ENCODE measurements at regions not wholly inside any gene's neighbourhood (a gene's known extent, or its start where the extent isn't known, plus 50 kb on each side); places are given as distances from the start of the nearest gene placed in this dataset.

DNA sequence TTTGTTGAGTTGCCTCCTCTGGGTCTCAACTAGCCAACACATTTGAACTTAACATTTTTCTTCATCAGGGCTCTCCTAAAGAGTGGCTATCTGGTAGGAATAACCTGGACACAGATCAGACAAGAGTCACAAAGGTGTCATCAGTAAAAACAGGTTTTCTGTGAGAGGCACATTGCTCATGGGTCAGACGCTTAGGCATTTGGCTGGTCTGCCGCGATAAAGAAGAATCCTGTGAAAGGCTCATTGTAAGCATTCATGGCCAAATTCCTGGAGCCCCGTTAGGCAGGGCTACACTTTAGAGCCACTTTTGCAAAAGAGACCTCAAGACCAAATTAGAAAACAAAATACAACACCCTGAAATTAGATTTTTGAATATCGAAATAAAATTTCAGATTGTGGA lies 64.2 kb upstream of the PDE4B start:
- Histone ChIP-seq H2AFZ (ENCODE audit: low read length) (no peak overlapping the region), H4K20me1 (ENCODE audit: insufficient read depth, low read length) (no peaks in the 10 kb centered on the region), H3K4me3 (ENCODE audit: low read depth, low read length, poor library complexity, severe bottlenecking) (no peak overlapping the region), H3K4me1 (ENCODE audit: insufficient read depth, low read length, severe bottlenecking) (no peaks in the 10 kb centered on the region), H3K9me2 (ENCODE audit: low read depth, low read length) (no peaks in the 10 kb centered on the region), H3K9ac (ENCODE audit: low read length) (no peak overlapping the region), H3K79me2 (ENCODE audit: insufficient read depth, low read length) (no peaks in the 10 kb centered on the region), H3F3A (ENCODE audit: insufficient read depth, low read length) (no peaks in the 10 kb centered on the region), H3K4me2 (ENCODE audit: low read length) (no peak overlapping the region), H3K27ac (ENCODE audit: low read depth, low read length, poor library complexity, severe bottlenecking) (no peak overlapping the region), H3K27me3 (ENCODE audit: insufficient read depth, low read length) (no peaks in the 10 kb centered on the region), H3K36me3 (ENCODE audit: insufficient read depth, low read length) (no peaks in the 10 kb centered on the region), H3K9me3 (ENCODE audit: low read length) (no peaks in the 10 kb centered on the region)
- TF ChIP-seq EZH2 (IDR thresholded peaks at IDR 0.05; ENCODE audit: borderline replicate concordance, low read length): no peak
- TF ChIP-seq, protein P1, sequence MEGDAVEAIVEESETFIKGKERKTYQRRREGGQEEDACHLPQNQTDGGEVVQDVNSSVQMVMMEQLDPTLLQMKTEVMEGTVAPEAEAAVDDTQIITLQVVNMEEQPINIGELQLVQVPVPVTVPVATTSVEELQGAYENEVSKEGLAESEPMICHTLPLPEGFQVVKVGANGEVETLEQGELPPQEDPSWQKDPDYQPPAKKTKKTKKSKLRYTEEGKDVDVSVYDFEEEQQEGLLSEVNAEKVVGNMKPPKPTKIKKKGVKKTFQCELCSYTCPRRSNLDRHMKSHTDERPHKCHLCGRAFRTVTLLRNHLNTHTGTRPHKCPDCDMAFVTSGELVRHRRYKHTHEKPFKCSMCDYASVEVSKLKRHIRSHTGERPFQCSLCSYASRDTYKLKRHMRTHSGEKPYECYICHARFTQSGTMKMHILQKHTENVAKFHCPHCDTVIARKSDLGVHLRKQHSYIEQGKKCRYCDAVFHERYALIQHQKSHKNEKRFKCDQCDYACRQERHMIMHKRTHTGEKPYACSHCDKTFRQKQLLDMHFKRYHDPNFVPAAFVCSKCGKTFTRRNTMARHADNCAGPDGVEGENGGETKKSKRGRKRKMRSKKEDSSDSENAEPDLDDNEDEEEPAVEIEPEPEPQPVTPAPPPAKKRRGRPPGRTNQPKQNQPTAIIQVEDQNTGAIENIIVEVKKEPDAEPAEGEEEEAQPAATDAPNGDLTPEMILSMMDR (IDR thresholded peaks at IDR 0.05; ENCODE audit: low read length): no peak

DNA sequence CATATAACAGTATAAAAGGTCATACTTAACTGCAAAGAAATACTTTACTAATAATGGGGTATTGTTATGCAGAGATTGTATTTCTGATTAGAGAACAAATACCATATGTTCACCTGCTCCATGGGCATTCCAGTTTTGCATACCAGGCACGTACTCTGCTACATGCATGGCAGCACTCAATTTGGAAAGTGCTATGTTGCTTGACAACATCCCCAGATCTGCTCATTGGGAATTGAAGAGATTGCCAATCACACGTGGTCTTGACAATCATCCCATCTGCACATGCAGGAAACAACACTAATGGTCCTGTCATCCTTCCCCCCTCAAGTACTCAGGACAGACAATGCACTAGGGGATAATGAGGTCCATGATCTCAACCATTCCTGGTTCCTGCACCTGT lies 63.4 kb upstream of the PDE4B start:
- no peaks in the 10 kb centered on the region for H3K79me2 ChIP-seq (ENCODE audit: insufficient read depth, low read length)
- no peaks in the 10 kb centered on the region for H3K9me3 ChIP-seq (ENCODE audit: low read length)
- H4K20me1 ChIP-seq (ENCODE audit: insufficient read depth, low read length): no peaks in the 10 kb centered on the region
- H3K27me3 ChIP-seq (ENCODE audit: insufficient read depth, low read length): no peaks in the 10 kb centered on the region
- H3K36me3 ChIP-seq (ENCODE audit: insufficient read depth, low read length): no peaks in the 10 kb centered on the region
- TF ChIP-seq EZH2 (IDR thresholded peaks at IDR 0.05; ENCODE audit: borderline replicate concordance, low read length): no peak
- TF ChIP-seq, protein P1 (IDR thresholded peaks at IDR 0.05; ENCODE audit: low read length): no peak
- H3F3A ChIP-seq (ENCODE audit: insufficient read depth, low read length): no peaks in the 10 kb centered on the region
- no peak overlapping the region for H2AFZ ChIP-seq (ENCODE audit: low read length)
- no peak overlapping the region for H3K9ac ChIP-seq (ENCODE audit: low read length)
- H3K27ac ChIP-seq (ENCODE audit: low read depth, low read length, poor library complexity, severe bottlenecking): no peak overlapping the region
- H3K9me2 ChIP-seq (ENCODE audit: low read depth, low read length): no peaks in the 10 kb centered on the region
- no peaks in the 10 kb centered on the region for H3K4me1 ChIP-seq (ENCODE audit: insufficient read depth, low read length, severe bottlenecking)
- no peak overlapping the region for H3K4me3 ChIP-seq (ENCODE audit: low read depth, low read length, poor library complexity, severe bottlenecking)
- H3K4me2 ChIP-seq (ENCODE audit: low read length): no peak overlapping the region

DNA sequence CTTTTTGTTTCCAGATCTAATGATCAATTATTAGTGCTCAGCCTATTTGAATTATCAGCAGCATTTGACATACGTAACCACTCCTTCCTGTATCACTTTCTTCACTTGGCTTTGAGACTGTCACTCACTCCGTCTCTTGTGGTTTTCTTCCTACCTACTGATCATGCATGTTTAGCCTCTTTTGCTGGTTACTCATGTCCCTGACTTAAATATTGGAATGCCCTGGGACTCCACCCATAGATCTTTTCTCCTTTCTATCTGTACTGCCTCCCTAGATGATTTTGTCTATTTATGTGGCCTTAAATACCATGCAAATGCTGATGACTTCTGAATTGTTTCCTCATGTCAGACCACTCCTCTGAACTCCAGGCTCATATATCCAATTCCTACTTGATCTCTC lies 57.7 kb upstream of the PDE4B start:
- Histone ChIP-seq H3K9me2 (ENCODE audit: low read depth, low read length) (no peaks in the 10 kb centered on the region), H2AFZ (ENCODE audit: low read length) (no peak overlapping the region), H3K9ac (ENCODE audit: low read length) (no peak overlapping the region), H3K4me2 (ENCODE audit: low read length) (no peak overlapping the region), H3K27ac (ENCODE audit: low read depth, low read length, poor library complexity, severe bottlenecking) (no peak overlapping the region), H3K36me3 (ENCODE audit: insufficient read depth, low read length) (no peaks in the 10 kb centered on the region), H3K79me2 (ENCODE audit: insufficient read depth, low read length) (no peaks in the 10 kb centered on the region), H3K4me3 (ENCODE audit: low read depth, low read length, poor library complexity, severe bottlenecking) (no peak overlapping the region), H4K20me1 (ENCODE audit: insufficient read depth, low read length) (no peaks in the 10 kb centered on the region), H3K27me3 (ENCODE audit: insufficient read depth, low read length) (no peaks in the 10 kb centered on the region), H3F3A (ENCODE audit: insufficient read depth, low read length) (no peaks in the 10 kb centered on the region), H3K4me1 (ENCODE audit: insufficient read depth, low read length, severe bottlenecking) (no peaks in the 10 kb centered on the region), H3K9me3 (ENCODE audit: low read length) (no peaks in the 10 kb centered on the region)
- no peak for TF ChIP-seq EZH2 (IDR thresholded peaks at IDR 0.05; ENCODE audit: borderline replicate concordance, low read length)
- TF ChIP-seq, protein P1 (IDR thresholded peaks at IDR 0.05; ENCODE audit: low read length): no peak
